Bone marrow (tissue), 2 donors: ENCODE measurements at regions not wholly inside any gene's neighbourhood (a gene's known extent, or its start where the extent isn't known, plus 50 kb on each side); places are given as distances from the start of the nearest gene placed in this dataset.
A peak's percentile ranks its signal among the peaks of the same experiment; 100 is the strongest.

ENCODE experiments used
- DNase-seq, 2 donors: peaks; one replicate each; lab custom pipeline; 2025; lab: John Stamatoyannopoulos, UW

- DNase-seq: no peak
These were observed 204.2 kb downstream of the USP12 start for GRCh38 chr13:26967119-26968038.

GRCh38 chr13:26966701-26967080, 204.9 kb downstream of the USP12 start:
- DNase-seq: no peak

GRCh38 chr13:26965952-26966700, 205.5 kb downstream of the USP12 start:
- no peak for DNase-seq

- DNase-seq: no peak
These were observed 204.0 kb upstream of the GPR12 start for GRCh38 chr13:26964278-26965250.

GRCh38 chr13:26962671-26963070, 202.1 kb upstream of the GPR12 start:
- DNase-seq: no peak

GRCh38 chr13:26961890-26962615, 201.5 kb upstream of the GPR12 start:
- no peak for DNase-seq

- DNase-seq: no peak
These were observed 196.6 kb upstream of the GPR12 start for GRCh38 chr13:26957182-26957581.

- DNase-seq: no peak
These were observed 196.0 kb upstream of the GPR12 start for GRCh38 chr13:26956522-26957142.

- DNase-seq: no peak
These were observed 194.4 kb upstream of the GPR12 start for GRCh38 chr13:26954976-26955375.

GRCh38 chr13:26953291-26953690, 192.7 kb upstream of the GPR12 start:
- DNase-seq: no peak

- DNase-seq: no peak
These were observed 192.1 kb upstream of the GPR12 start for GRCh38 chr13:26952551-26953143.

GRCh38 chr13:26951581-26952177, 191.1 kb upstream of the GPR12 start:
- no peak for DNase-seq

- no peak for DNase-seq
These were observed 190.4 kb upstream of the GPR12 start for GRCh38 chr13:26950968-26951367.

GRCh38 chr13:26950546-26950945, 190.0 kb upstream of the GPR12 start:
- DNase-seq: no peak

- DNase-seq: no peak
These were observed 189.3 kb upstream of the GPR12 start for GRCh38 chr13:26949701-26950502.

GRCh38 chr13:26948353-26948752, 187.8 kb upstream of the GPR12 start:
- DNase-seq: no peak

- DNase-seq: peak in 1 of 2 donors; percentile 27
These were observed 186.2 kb upstream of the GPR12 start for GRCh38 chr13:26946684-26947343.

GRCh38 chr13:26943748-26944147, 183.2 kb upstream of the GPR12 start:
- DNase-seq: no peak

GRCh38 chr13:26942184-26942583, 181.6 kb upstream of the GPR12 start:
- no peak for DNase-seq
